ENCODE measurements at regions not wholly inside any gene's neighbourhood (a gene's known extent, or its start where the extent isn't known, plus 50 kb on each side); places are given as distances from the start of the nearest gene placed in this dataset.

DNA sequence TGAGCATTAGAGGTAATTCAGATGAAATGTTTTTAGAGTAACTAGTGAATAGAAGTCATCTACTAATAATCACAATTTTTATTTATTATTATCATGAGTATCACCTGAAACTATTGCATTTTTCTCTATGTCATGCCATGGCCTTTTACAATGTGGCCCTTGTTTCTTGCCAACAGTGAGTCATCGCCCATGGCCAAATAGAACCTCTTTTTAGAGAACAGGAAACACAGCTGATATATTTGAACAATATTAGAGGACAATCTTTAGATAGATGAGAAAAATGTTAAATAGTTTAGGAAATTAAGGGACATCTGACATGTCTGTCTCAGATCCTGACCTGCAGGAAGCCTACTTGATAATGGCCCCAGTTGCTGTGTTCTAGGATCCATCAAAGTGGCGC, 1584.4 kb upstream of the GOT2 start:
- TF ChIP-seq, protein P1, sequence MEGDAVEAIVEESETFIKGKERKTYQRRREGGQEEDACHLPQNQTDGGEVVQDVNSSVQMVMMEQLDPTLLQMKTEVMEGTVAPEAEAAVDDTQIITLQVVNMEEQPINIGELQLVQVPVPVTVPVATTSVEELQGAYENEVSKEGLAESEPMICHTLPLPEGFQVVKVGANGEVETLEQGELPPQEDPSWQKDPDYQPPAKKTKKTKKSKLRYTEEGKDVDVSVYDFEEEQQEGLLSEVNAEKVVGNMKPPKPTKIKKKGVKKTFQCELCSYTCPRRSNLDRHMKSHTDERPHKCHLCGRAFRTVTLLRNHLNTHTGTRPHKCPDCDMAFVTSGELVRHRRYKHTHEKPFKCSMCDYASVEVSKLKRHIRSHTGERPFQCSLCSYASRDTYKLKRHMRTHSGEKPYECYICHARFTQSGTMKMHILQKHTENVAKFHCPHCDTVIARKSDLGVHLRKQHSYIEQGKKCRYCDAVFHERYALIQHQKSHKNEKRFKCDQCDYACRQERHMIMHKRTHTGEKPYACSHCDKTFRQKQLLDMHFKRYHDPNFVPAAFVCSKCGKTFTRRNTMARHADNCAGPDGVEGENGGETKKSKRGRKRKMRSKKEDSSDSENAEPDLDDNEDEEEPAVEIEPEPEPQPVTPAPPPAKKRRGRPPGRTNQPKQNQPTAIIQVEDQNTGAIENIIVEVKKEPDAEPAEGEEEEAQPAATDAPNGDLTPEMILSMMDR (IDR thresholded peaks at IDR 0.05): no peak
- no peak for TF ChIP-seq POLR2AphosphoS5 (IDR thresholded peaks at IDR 0.05)

All from upper lobe of left lung (tissue), 4 donors.